Liver (tissue), 8 donors: ENCODE measurements at regions not wholly inside any gene's neighbourhood (a gene's known extent, or its start where the extent isn't known, plus 50 kb on each side); places are given as distances from the start of the nearest gene placed in this dataset.

ENCODE experiments used
- DNase-seq: peaks from one replicate; pipeline ENCODE4 v3.0.0-alpha.2; 2017; ENCODE audit warnings: low spot score
- H3K27ac ChIP-seq, 2 donors: one replicate each; pipeline ENCODE4 v1.7.0; 2013; ENCODE audit warnings: inconsistent platforms in 2 of 2, low read length in 2 of 2, control low read depth in 1 of 2, low read depth in 1 of 2, mild to moderate bottlenecking in 1 of 2
- H3K27me3 ChIP-seq, 4 donors: one replicate each; pipeline versions ENCODE4 v1.6.1 to v1.7.0; 2013; ENCODE audit warnings: low read length in 3 of 4, inconsistent platforms in 1 of 4, mild to moderate bottlenecking in 1 of 4, moderate library complexity in 1 of 4; ENCODE audit not compliant: control insufficient read depth in 4 of 4, insufficient read depth in 4 of 4
- H3K36me3 ChIP-seq, 4 donors: one replicate each; pipeline versions ENCODE4 v1.6.1 to v1.7.0; 2013; ENCODE audit warnings: low read length in 3 of 4, mild to moderate bottlenecking in 3 of 4, low read depth in 1 of 4, moderate library complexity in 1 of 4; ENCODE audit not compliant: control insufficient read depth in 4 of 4, insufficient read depth in 3 of 4
- H3K4me1 ChIP-seq, 4 donors: one replicate each; pipeline versions ENCODE4 v1.6.1 to v1.7.0; 2013; ENCODE audit warnings: low read length in 3 of 4, mild to moderate bottlenecking in 3 of 4, moderate library complexity in 1 of 4; ENCODE audit not compliant: control insufficient read depth in 4 of 4, insufficient read depth in 4 of 4
- H3K4me3 ChIP-seq, 3 donors: one replicate each; pipeline versions ENCODE4 v1.6.1 to v1.7.0; 2013; ENCODE audit warnings: low read length in 3 of 3, control low read depth in 1 of 3, low read depth in 1 of 3, mild to moderate bottlenecking in 1 of 3
- H3K9ac ChIP-seq, 2 donors: one replicate each; pipeline ENCODE4 v1.7.0; 2013; ENCODE audit warnings: low read length in 2 of 2, mild to moderate bottlenecking in 2 of 2, moderate library complexity in 2 of 2, control low read depth in 1 of 2, low read depth in 1 of 2
- H3K9me3 ChIP-seq, 4 donors: one replicate each; pipeline versions ENCODE4 v1.6.1 to v1.7.0; 2013; ENCODE audit warnings: low read length in 3 of 4; ENCODE audit not compliant: control insufficient read depth in 4 of 4
- EGR1 ChIP-seq, 2 donors: IDR thresholded peaks; 2 replicates each; pipeline ENCODE4 v1.6.1; 2016 to 2018; ENCODE audit warnings: antibody characterized with exemption in 2 of 2, low read depth in 2 of 2
- FOXA1 ChIP-seq: IDR thresholded peaks from 2 replicates; pipeline ENCODE4 v1.6.1; 2016; ENCODE audit warnings: antibody characterized with exemption
- FOXA2 ChIP-seq: IDR thresholded peaks from 2 replicates; pipeline ENCODE4 v1.6.1; 2016; ENCODE audit warnings: antibody characterized with exemption
- GABPA ChIP-seq, 2 donors: IDR thresholded peaks in 1 of 2; conservative IDR thresholded peaks in 1 of 2; 2 replicates each; pipeline ENCODE4 v1.6.1; 2016; ENCODE audit warnings: antibody characterized with exemption in 2 of 2, mild to moderate bottlenecking in 1 of 2, moderate library complexity in 1 of 2
- RAD21 ChIP-seq, 2 donors: IDR thresholded peaks; 2 replicates each; pipeline ENCODE4 v1.6.1; 2016; ENCODE audit warnings: antibody characterized with exemption in 2 of 2, mild to moderate bottlenecking in 2 of 2
- SP1 ChIP-seq: IDR thresholded peaks from 2 replicates; pipeline ENCODE4 v1.6.1; 2018; ENCODE audit warnings: antibody characterized with exemption, mild to moderate bottlenecking
- TAF1 ChIP-seq: conservative IDR thresholded peaks from 2 replicates; pipeline ENCODE4 v1.6.1; 2016; ENCODE audit warnings: antibody characterized with exemption, mild to moderate bottlenecking
- YY1 ChIP-seq: IDR thresholded peaks from 2 replicates; pipeline ENCODE4 v1.6.1; 2016; ENCODE audit warnings: antibody characterized with exemption, mild to moderate bottlenecking
- WGBS: extraction: QIAGEN DNeasy Blood & Tissue Kit; methylation state at CpG from one replicate; pipeline ENCODE4 v1.1.7; 2013; 5-methylcytosine and 5-hydroxymethylcytosine counted together
- TF ChIP-seq, protein P1 (sequence below): fragments of 150-350 bp; IDR thresholded peaks from 2 replicates; pipeline ENCODE4 v1.5.1; 2017; ENCODE audit warnings: improper control_type of control experiment, low read depth, low read length; ENCODE audit not compliant: missing input control
- TF ChIP-seq, protein P2 (sequence below): IDR thresholded peaks from 2 replicates; pipeline ENCODE4 v1.6.1; 2016; ENCODE audit warnings: antibody characterized with exemption
- TF ChIP-seq, protein P3 (sequence below): IDR thresholded peaks from 2 replicates; pipeline ENCODE4 v1.6.1; 2016; ENCODE audit warnings: antibody characterized with exemption
- TF ChIP-seq, protein P4 (sequence below): IDR thresholded peaks from 2 replicates; pipeline ENCODE4 v1.6.1; 2016; ENCODE audit warnings: antibody characterized with exemption
- donor health status: healthy.
- donor health status: healthy.
- donor health status: healthy.
- donor health status: healthy.
- donor health status: healthy.

DNA sequence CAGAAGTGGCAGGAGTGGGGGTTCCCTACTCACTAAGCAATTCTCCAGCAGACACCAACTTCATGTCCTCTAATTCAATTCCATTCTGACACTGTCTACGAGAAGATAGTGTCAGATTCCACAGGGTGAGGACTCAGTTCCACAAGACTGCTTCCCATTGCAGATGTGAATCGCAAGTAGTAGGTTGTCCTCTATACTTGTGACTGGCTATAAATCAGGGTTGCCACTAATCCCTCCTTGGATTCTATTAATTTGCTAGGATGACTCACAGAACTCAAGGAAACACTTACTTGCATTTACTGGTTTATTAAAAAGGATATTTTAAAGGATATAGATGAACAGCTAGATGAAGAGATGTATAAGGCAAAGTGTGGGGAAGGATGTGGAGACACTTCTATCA is 184.1 kb upstream of the ACVR2A start:
- no peak overlapping the region for H3K9ac ChIP-seq
- no peak overlapping the region for H3K4me3 ChIP-seq
- H3K9me3 ChIP-seq = no peaks in the 10 kb centered on the region
- H3K4me1 ChIP-seq = no peaks in the 10 kb centered on the region
- no peak for TF ChIP-seq GABPA (IDR thresholded peaks at IDR 0.05 in 1 of 2, conservative IDR thresholded peaks at IDR 0.05 in 1 of 2)
- H3K36me3 ChIP-seq = no peaks in the 10 kb centered on the region
- H3K27me3 ChIP-seq = peaks cover 0 to 3% (median 0%) of the 10 kb centered on the region in 4 donors
- no peak for DNase-seq
- 80% methylated on average over 2 of the region's 2 CpGs for WGBS
- H3K27ac ChIP-seq = no peak overlapping the region

DNA sequence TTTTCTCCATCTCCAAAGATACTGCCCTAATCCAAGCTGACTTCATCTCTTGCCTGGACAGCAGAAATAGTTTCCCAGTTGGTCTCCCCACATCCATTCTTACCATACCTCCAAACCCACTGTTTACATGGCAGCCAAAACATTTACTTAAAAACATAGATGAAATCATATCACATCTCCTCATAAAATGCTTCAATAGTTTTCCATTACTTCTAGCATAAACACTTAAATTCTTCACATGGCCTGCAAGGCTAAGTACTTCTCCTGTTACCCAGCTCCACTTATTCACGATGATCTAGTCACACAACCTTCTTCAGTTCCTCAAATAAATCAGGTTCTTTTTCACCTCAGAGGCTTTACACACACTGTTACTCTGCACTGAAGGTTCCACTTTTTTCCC is 185.8 kb upstream of the ACVR2A start:
- Histone ChIP-seq H3K9ac (no peak overlapping the region), H3K36me3 (no peaks in the 10 kb centered on the region), H3K27ac (no peak overlapping the region), H3K4me1 (no peaks in the 10 kb centered on the region), H3K27me3 (peaks cover 0 to 3% (median 0%) of the 10 kb centered on the region in 4 donors), H3K4me3 (no peak overlapping the region), H3K9me3 (no peaks in the 10 kb centered on the region)
- DNase-seq = no peak
- no peak for TF ChIP-seq FOXA1
- no peak for TF ChIP-seq YY1
- TF ChIP-seq, protein P1, sequence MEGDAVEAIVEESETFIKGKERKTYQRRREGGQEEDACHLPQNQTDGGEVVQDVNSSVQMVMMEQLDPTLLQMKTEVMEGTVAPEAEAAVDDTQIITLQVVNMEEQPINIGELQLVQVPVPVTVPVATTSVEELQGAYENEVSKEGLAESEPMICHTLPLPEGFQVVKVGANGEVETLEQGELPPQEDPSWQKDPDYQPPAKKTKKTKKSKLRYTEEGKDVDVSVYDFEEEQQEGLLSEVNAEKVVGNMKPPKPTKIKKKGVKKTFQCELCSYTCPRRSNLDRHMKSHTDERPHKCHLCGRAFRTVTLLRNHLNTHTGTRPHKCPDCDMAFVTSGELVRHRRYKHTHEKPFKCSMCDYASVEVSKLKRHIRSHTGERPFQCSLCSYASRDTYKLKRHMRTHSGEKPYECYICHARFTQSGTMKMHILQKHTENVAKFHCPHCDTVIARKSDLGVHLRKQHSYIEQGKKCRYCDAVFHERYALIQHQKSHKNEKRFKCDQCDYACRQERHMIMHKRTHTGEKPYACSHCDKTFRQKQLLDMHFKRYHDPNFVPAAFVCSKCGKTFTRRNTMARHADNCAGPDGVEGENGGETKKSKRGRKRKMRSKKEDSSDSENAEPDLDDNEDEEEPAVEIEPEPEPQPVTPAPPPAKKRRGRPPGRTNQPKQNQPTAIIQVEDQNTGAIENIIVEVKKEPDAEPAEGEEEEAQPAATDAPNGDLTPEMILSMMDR = no peak
- TF ChIP-seq, protein P2, sequence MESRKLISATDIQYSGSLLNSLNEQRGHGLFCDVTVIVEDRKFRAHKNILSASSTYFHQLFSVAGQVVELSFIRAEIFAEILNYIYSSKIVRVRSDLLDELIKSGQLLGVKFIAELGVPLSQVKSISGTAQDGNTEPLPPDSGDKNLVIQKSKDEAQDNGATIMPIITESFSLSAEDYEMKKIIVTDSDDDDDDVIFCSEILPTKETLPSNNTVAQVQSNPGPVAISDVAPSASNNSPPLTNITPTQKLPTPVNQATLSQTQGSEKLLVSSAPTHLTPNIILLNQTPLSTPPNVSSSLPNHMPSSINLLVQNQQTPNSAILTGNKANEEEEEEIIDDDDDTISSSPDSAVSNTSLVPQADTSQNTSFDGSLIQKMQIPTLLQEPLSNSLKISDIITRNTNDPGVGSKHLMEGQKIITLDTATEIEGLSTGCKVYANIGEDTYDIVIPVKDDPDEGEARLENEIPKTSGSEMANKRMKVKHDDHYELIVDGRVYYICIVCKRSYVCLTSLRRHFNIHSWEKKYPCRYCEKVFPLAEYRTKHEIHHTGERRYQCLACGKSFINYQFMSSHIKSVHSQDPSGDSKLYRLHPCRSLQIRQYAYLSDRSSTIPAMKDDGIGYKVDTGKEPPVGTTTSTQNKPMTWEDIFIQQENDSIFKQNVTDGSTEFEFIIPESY = no peak
- TF ChIP-seq, protein P3, sequence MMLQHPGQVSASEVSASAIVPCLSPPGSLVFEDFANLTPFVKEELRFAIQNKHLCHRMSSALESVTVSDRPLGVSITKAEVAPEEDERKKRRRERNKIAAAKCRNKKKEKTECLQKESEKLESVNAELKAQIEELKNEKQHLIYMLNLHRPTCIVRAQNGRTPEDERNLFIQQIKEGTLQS = no peak
- no peak for TF ChIP-seq SP1
- TF ChIP-seq, protein P4, sequence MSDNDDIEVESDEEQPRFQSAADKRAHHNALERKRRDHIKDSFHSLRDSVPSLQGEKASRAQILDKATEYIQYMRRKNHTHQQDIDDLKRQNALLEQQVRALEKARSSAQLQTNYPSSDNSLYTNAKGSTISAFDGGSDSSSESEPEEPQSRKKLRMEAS = no peak
- WGBS = 78% methylated on average over 1 of the region's 1 CpG

DNA sequence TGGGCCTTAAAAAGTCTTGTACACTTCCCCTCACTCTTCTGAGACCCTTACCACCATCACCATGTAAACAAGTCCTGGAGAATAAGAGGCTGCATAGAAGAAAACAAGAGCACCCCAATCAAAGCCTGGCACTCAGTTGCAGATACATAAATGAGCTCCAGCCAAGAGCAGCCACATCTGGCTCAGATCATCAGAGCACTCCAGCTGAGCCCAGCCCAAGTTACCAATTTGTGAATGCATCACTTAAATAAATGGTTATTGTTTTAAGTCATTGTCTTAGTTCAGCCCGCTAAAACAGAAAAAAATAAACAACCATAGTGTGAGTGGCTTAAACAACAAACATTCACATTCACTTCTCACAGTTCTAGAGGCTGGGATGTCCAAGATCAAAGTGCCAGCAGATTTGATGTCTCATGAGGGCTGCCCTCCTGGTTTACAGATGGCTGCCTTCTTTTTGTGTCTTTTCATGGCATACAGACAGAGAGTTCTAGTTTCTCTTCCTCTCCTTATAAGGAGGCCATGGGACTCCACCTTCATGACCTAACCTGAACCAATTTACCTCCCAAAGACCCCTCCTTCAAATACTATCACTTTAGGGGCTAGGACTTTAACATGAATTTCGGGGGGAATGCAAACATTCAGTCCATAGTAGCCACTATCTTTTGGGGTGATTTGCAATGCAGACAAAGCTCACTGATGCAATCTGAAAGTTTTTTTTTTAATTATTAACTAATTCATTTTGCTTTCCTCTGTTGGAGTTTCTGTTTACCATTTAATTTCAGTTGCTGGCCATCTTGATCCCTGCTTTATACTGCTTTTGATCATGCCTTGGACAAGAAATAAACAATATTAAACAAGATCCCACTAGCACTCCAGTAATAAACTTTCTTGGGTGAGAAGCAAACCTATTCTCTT is 187.5 kb upstream of the ACVR2A start:
- no peaks in the 10 kb centered on the region for H3K36me3 ChIP-seq
- WGBS = 76% methylated on average over 2 of the region's 2 CpGs
- no peak for TF ChIP-seq FOXA2
- no peak for TF ChIP-seq EGR1 (IDR thresholded peaks at IDR 0.05; ENCODE audit: low read depth in 2 of 2)
- no peak for TF ChIP-seq TAF1
- no peak for TF ChIP-seq YY1
- TF ChIP-seq, protein P2 = no peak
- TF ChIP-seq, protein P1 = no peak
- TF ChIP-seq, protein P3 = no peak
- no peak for TF ChIP-seq RAD21 (IDR thresholded peaks at IDR 0.05)
- TF ChIP-seq FOXA1 = no peak

More for the DNA sequence above, 187.5 kb upstream of the ACVR2A start:
- no peaks in the 10 kb centered on the region for H3K27me3 ChIP-seq
- H3K4me3 ChIP-seq = no peak overlapping the region
- no peak overlapping the region for H3K27ac ChIP-seq
- no peak for DNase-seq
- no peaks in the 10 kb centered on the region for H3K4me1 ChIP-seq
- no peaks in the 10 kb centered on the region for H3K9me3 ChIP-seq
- no peak overlapping the region for H3K9ac ChIP-seq
